Peyer's patch (tissue), 4 donors: ENCODE measurements at regions not wholly inside any gene's neighbourhood (a gene's known extent, or its start where the extent isn't known, plus 50 kb on each side); places are given as distances from the start of the nearest gene placed in this dataset.
"Not testable (repeated sequence)": the region's sequence is repeated elsewhere in the genome, so short reads cannot be mapped to it uniquely, and the experiment has no call there.

Experiments
- DNase-seq, 3 donors: peaks; one replicate each; pipeline ENCODE4 v3.0.0-alpha.2; 2017 to 2019
- H3K27ac ChIP-seq, 4 donors: fragments of 200-600 bp; sonication (generic); one replicate each; pipeline ENCODE4 v1.5.1; 2016 to 2019
- H3K27me3 ChIP-seq, 2 donors: fragments of 200-600 bp; sonication (generic); one replicate each; pipeline ENCODE4 v1.5.1; 2019
- H3K36me3 ChIP-seq, 3 donors: fragments of 200-600 bp; sonication (generic); one replicate each; pipeline ENCODE4 v1.5.1; 2016 to 2019
- H3K4me1 ChIP-seq, 4 donors: fragments of 200-600 bp; sonication (generic); one replicate each; pipeline ENCODE4 v1.5.1; 2016 to 2019
- H3K4me3 ChIP-seq, 4 donors: fragments of 200-600 bp; sonication (generic); 1 replicate in 3 of 4; 2 replicates in 1 of 4; pipeline ENCODE4 v1.5.1; 2016 to 2019; ENCODE audit warnings: mild to moderate bottlenecking in 1 of 4
- H3K9me3 ChIP-seq, 4 donors: fragments of 200-600 bp; sonication (generic); one replicate each; pipeline ENCODE4 v1.5.1; 2016 to 2019; ENCODE audit warnings: mild to moderate bottlenecking in 1 of 4
- CTCF ChIP-seq, 6 experiments: fragments of 450-650 bp in 4 of 6; fragments of 200-600 bp in 2 of 6; sonication (generic) in 1 of 6; IDR thresholded peaks; one replicate each; pipeline ENCODE4 v1.5.1; 2017 to 2019; ENCODE audit warnings: antibody characterized with exemption in 6 of 6, mild to moderate bottlenecking in 3 of 6, moderate library complexity in 1 of 6
- POLR2A ChIP-seq, 2 donors: fragments of 450-650 bp; IDR thresholded peaks; one replicate each; pipeline ENCODE4 v1.5.1; 2017; ENCODE audit warnings: antibody characterized with exemption in 2 of 2, mild to moderate bottlenecking in 2 of 2, moderate library complexity in 2 of 2

- Histone ChIP-seq H3K27me3 (no peaks in the 10 kb centered on the region), H3K4me1 (no peaks in the 10 kb centered on the region), H3K27ac (no peak overlapping the region), H3K4me3 (no peak overlapping the region), H3K36me3 (no peaks in the 10 kb centered on the region), H3K9me3 (no peaks in the 10 kb centered on the region)
- DNase-seq = no peak
- TF ChIP-seq POLR2A (IDR thresholded peaks at IDR 0.05) (no peak), CTCF (IDR thresholded peaks at IDR 0.05) (no peak)
Observed at GRCh38 chr7:17109020-17109419, 189.4 kb upstream of the AHR start.

- not testable (repeated sequence) for H3K27me3 ChIP-seq, H3K4me3 ChIP-seq, H3K4me1 ChIP-seq, H3K36me3 ChIP-seq, H3K9me3 ChIP-seq, H3K27ac ChIP-seq, DNase-seq
Observed at GRCh38 chr7:17113770-17114169, 184.7 kb upstream of the AHR start.

GRCh38 chr7:17118412-17118811 lies 180.0 kb upstream of the AHR start:
- no peaks in the 10 kb centered on the region for H3K36me3 ChIP-seq
- no peak overlapping the region for H3K4me3 ChIP-seq
- no peak for DNase-seq
- no peak overlapping the region for H3K27ac ChIP-seq
- H3K27me3 ChIP-seq = no peaks in the 10 kb centered on the region
- H3K4me1 ChIP-seq = no peaks in the 10 kb centered on the region
- TF ChIP-seq CTCF (IDR thresholded peaks at IDR 0.05) = no peak
- H3K9me3 ChIP-seq = no peaks in the 10 kb centered on the region

- Histone ChIP-seq H3K9me3 (no peaks in the 10 kb centered on the region), H3K27ac (no peak overlapping the region), H3K27me3 (no peaks in the 10 kb centered on the region), H3K36me3 (no peaks in the 10 kb centered on the region), H3K4me1 (no peaks in the 10 kb centered on the region), H3K4me3 (no peak overlapping the region)
- TF ChIP-seq POLR2A (IDR thresholded peaks at IDR 0.05) (no peak), CTCF (IDR thresholded peaks at IDR 0.05) (no peak)
- no peak for DNase-seq
Observed at GRCh38 chr7:17120756-17121155, 177.7 kb upstream of the AHR start.

- Histone ChIP-seq H3K36me3 (no peaks in the 10 kb centered on the region), H3K27me3 (no peaks in the 10 kb centered on the region), H3K27ac (no peak overlapping the region), H3K4me1 (no peaks in the 10 kb centered on the region), H3K4me3 (no peak overlapping the region), H3K9me3 (no peaks in the 10 kb centered on the region)
- no peak for DNase-seq
- TF ChIP-seq POLR2A (IDR thresholded peaks at IDR 0.05) = no peak
Observed at GRCh38 chr7:17121671-17122070, 176.8 kb upstream of the AHR start.

- no peak for DNase-seq
- no peaks in the 10 kb centered on the region for H3K27me3 ChIP-seq
- no peaks in the 10 kb centered on the region for H3K36me3 ChIP-seq
- H3K4me3 ChIP-seq = no peak overlapping the region
- H3K9me3 ChIP-seq = no peaks in the 10 kb centered on the region
- no peaks in the 10 kb centered on the region for H3K4me1 ChIP-seq
- no peak overlapping the region for H3K27ac ChIP-seq
- TF ChIP-seq CTCF (IDR thresholded peaks at IDR 0.05) (no peak), POLR2A (IDR thresholded peaks at IDR 0.05) (no peak)
Observed at GRCh38 chr7:17123020-17123419, 175.4 kb upstream of the AHR start.

- no peak overlapping the region for H3K4me3 ChIP-seq
- no peak for DNase-seq
- no peaks in the 10 kb centered on the region for H3K27me3 ChIP-seq
- no peak overlapping the region for H3K27ac ChIP-seq
- H3K4me1 ChIP-seq = no peaks in the 10 kb centered on the region
- TF ChIP-seq POLR2A (IDR thresholded peaks at IDR 0.05) (no peak), CTCF (IDR thresholded peaks at IDR 0.05) (no peak)
- no peaks in the 10 kb centered on the region for H3K9me3 ChIP-seq
- H3K36me3 ChIP-seq = no peaks in the 10 kb centered on the region
Observed at GRCh38 chr7:17126413-17127268, 171.8 kb upstream of the AHR start.
